GM19324 (cell line): ENCODE measurements at regions not wholly inside any gene's neighbourhood (a gene's known extent, or its start where the extent isn't known, plus 50 kb on each side); places are given as distances from the start of the nearest gene placed in this dataset.
"Not testable (repeated sequence)": the region's sequence is repeated elsewhere in the genome, so short reads cannot be mapped to it uniquely, and the experiment has no call there.

Source experiments
- ATAC-seq: cut with Tn5 transposase; IDR thresholded peaks from one replicate; pipeline ENCODE4 v1.9.1; 2021; ENCODE audit warnings: mild to moderate bottlenecking, moderate library complexity; ENCODE audit not compliant: unreplicated experiment, low FRiP score

- ATAC-seq: no peak
Measured at GRCh38 chr13:89380101-89380500, 1708.9 kb downstream of the SLITRK5 start.

- ATAC-seq: no peak
Measured at GRCh38 chr13:89382981-89383380, 1711.8 kb downstream of the SLITRK5 start.

- no peak for ATAC-seq
Measured at GRCh38 chr13:89383891-89384290, 1712.7 kb downstream of the SLITRK5 start.

GRCh38 chr13:89393758-89394304 lies 1722.7 kb downstream of the SLITRK5 start:
- no peak for ATAC-seq

- ATAC-seq: no peak
Measured at GRCh38 chr13:89401264-89401675, 1730.1 kb downstream of the SLITRK5 start.

DNA sequence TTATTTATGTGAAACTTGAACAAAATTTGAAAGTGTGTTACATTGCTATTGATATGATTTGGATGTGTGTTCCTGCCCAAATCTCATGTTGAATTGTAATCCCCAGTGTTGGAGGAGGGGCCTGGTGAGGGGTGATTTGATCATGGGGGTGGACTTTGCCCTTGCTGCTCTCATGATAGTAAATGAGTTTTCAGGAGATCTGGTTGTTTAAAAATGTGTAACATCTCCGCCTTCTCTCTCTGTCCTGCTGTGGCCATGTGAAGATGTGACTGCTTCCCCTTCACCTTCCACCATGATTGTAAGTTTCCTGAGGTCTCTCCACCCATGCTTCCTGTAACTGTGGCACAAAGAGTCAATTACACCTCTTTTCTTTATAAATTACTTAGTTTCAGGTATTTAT lies 1731.0 kb downstream of the SLITRK5 start:
- ATAC-seq: no peak

DNA sequence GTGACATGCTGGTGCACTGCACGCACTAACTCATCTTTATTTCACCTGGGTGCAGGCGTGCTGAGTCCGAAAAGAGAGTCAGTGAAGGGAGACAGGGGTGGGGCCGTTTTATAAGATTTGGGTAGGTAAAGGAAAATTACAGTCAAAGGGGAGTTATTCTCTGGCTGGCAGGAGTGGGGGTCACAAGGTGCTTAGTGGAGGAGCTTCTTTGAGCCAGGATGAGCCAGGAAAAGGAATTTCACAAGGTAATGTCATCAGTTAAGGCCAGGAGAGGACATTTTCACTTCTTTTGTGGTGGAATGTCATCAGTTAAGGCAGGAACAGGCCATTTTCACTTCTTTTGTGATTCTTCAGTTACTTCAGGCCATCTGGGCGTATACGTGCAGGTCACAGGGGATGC lies 1734.9 kb downstream of the SLITRK5 start:
- not testable (repeated sequence) for ATAC-seq

DNA sequence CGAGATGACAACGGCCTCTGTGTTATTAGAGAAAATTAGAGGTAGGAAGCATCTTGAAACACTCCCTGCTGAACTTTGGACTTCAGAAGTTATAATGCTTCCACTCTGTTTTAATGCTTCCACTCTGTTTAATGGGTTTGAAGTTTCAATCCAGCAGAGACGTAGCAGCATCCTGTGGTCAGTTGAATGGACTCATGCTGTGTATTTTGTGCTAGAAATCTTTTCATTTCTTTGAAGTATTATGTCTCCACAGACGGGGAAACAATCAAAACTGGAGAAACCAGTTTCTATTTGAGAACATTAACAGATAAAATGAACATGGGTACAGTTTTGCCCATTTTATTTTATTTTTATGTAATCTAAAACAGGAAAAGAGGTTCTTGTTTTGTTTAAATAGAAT lies 1736.2 kb downstream of the SLITRK5 start:
- no peak for ATAC-seq

- ATAC-seq: no peak
Measured at GRCh38 chr13:89432997-89433396, 1761.8 kb downstream of the SLITRK5 start.

GRCh38 chr13:89434624-89435023 lies 1763.5 kb downstream of the SLITRK5 start:
- ATAC-seq: not testable (repeated sequence)

GRCh38 chr13:89454681-89455080 lies 1783.5 kb downstream of the SLITRK5 start:
- no peak for ATAC-seq

DNA sequence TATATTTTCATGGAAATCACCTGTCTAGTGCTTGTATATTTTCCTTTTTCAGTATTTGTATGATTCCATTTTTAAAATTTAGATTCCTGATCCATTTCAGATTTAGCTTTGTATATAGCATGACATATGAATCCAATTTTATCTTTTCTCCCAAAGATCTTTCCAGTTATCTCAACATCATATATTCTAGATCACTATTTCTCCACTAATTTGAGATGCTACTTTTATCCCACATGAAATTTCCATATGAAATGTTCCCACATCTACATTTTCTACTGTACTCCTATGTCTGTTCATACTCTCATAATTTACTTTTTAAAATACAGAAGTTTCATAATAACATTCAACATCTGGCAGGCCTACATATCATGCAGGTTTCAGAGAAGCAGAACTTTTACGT lies 1784.1 kb downstream of the SLITRK5 start:
- no peak for ATAC-seq

DNA sequence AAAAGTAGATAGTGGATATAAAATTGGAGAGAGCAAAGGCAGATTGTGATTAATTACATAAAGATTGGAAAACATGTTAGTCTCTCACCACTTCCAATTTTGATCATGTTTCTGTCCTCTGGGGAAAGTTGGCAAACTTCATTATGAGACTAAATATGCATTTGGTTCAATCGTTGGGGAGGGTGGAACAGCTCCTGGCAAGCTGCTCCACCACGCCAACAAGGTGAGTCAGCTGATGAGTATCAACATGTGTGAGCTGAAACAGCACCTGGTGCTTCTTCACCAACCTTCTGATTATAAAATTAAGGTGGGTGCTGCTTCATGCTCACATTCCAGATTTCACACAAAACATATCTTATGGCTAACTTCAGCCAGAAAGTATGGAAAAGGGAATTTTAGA lies 1784.6 kb downstream of the SLITRK5 start:
- ATAC-seq: no peak

GRCh38 chr13:89457977-89458376 lies 1786.8 kb downstream of the SLITRK5 start:
- ATAC-seq: no peak

GRCh38 chr13:89458456-89458855 lies 1787.3 kb downstream of the SLITRK5 start:
- ATAC-seq: no peak

- ATAC-seq: not testable (repeated sequence)
Measured at GRCh38 chr13:89460895-89461294, 1789.7 kb downstream of the SLITRK5 start.

DNA sequence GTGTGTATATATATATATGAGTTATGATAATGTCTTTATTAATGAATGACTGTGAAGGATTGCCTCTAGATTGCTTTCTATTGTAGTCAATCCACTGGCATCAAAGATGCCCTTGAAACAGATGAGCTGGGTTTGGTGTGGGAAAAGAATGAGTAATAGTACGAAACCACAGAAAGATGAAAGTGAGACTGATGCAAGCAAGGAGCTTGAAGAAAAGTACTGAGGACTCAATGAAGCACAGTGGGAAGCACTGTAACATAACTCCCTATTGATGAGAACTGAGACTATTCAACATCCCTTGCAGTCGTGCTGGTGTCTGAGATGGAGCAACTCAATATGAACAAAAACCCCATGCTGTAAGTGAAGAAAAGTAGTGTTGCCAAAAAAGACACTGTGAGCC lies 1794.2 kb downstream of the SLITRK5 start:
- ATAC-seq: no peak

GRCh38 chr13:89468081-89468480 lies 1796.9 kb downstream of the SLITRK5 start:
- ATAC-seq: no peak

- no peak for ATAC-seq
Measured at GRCh38 chr13:89470901-89471300, 1799.7 kb downstream of the SLITRK5 start.

DNA sequence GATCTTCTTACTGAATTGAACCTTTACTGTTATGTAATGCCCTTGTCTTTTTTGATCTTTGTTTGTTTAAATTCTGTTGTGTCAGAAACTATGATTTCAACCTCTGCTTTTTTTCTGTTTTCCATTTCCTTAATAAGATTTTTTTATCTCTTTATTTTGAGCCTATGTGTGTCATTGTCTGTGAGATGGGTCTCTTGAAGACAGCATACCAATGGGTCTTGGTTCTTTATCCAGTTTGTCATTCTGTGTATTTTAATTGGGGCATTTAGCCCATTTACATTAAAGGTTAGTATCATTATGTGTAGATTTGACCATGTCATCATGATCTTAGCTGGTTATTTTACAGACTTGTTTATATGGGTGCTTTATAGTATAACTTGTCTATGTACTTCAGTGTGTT lies 1803.3 kb downstream of the SLITRK5 start:
- no peak for ATAC-seq

DNA sequence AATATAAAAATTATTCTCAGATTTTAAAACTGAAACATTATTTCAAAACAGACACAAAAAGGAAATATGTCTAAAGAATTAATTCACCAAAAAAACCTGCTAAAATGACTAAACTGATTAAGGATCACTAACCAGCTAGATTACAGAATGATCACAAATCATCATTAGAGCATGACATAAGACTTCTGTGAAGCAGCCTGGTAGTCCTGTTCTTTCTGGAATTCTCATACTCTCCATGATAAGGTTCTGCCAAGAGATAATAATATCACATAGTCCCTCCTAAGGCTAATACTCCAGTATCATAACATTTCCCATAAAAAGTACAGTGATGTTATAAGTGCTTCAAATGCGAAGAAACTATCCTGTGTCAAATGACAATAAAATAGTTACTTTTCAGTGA lies 1814.9 kb downstream of the SLITRK5 start:
- ATAC-seq: no peak

DNA sequence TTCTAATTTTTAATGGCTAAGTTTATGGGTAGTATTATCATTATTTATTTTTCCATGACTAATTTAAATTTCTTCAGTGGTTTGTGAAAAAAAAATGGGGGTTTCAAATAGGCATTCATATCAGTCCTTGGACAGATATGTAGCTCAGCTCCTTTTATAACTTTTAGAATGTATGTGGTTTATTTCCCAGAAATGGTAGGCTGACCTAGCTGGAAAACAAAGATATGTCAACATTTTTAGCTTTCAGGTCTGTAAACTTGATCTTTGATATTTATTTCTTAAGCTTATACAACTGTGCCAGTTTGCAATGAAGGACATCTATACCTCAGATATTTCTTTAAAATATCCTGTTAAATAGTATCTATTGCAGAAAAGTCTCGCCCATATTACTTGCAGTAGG lies 1815.5 kb downstream of the SLITRK5 start:
- no peak for ATAC-seq

GRCh38 chr13:89490661-89491060 lies 1819.5 kb downstream of the SLITRK5 start:
- no peak for ATAC-seq
